ENCODE measurements at regions not wholly inside any gene's neighbourhood (a gene's known extent, or its start where the extent isn't known, plus 50 kb on each side); places are given as distances from the start of the nearest gene placed in this dataset.
"Not testable (repeated sequence)": the region's sequence is repeated elsewhere in the genome, so short reads cannot be mapped to it uniquely, and the experiment has no call there.

- DNase-seq: no peak
These were observed 158.5 kb downstream of the KLRB1 start for GRCh38 chr12:9449181-9449580.

DNA sequence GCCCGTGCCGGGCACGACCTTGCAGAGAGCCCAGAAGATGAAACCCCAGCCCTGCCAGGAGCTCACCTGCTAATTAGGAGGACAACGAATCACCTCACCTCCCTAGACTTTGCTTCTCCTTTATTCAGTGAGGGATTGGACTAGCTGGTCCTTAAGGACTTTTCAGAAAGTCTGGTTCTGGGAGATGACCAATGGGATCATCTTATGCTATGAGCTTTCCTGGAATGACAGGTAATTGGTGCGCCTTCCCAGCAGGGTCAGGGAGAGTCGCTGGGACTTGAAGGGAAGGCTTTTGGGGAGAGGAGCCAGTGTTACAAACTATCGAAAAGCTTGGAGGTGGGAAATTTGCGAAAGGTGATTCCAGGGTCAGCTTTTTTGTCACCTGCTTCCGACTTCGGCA is 159.1 kb downstream of the KLRB1 start:
- DNase-seq: not testable (repeated sequence)

GRCh38 chr12:9447791-9448614 is 159.7 kb downstream of the KLRB1 start:
- DNase-seq: peak; percentile 83

DNA sequence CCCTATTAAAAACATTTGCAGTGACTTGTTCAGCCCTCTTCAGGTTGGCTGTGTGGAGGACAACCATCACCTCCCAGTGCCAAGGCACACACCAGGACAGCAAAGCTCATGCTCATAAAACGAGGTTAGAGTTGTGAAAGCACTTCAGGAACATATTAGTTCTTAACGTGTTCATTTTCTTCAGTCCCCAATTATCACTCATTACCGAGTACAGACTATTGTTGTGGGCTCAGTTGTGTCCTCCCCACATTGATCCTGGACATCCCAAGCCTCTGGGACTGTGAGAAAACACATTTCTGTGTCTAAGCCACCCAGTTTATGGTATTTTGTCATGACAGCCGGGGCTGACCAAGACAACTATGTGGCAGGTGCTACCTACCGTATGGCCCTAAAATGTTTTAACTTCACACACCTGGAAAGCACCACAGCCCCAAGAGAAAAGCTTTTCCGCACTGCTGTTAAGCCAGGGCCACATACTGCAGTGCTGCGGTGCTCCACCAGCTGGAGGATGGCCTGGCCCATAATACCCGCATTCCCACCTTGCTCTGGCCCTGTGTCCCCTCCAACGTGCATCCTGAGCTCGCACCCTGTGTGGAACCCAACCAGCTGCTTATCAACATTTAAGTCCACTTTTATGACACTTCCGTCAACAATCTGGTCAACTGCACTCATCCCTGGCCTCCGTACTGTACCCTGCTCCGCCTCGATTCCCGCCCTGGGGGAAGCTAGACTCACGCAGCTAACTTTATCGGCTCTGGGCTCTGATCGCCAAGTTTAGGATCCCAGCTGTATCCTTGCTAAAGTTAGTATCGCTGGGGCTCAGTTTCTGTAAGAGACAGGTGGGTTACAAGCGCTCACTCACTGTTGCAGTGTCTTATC is 160.6 kb downstream of the KLRB1 start:
- DNase-seq: not testable (repeated sequence)

DNA sequence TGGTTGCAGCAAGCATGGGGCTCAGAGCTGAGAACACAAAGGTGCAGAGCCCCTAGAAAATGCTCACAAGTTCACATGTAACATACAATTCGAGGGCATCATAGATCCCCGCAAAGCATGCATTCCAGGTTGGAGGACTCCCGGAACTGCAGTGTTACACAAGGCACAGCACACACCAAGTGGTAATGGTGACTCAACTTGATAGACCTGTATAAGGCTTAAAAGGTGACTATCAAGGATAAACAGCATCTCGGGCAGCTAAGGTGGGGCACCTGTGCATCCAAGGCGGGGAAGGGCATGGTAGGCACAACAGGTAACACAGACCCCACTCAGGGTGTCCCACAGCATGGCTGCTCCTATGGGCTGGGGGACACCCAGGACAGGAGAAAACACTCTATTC is 167.3 kb downstream of the KLRB1 start:
- not testable (repeated sequence) for DNase-seq

GRCh38 chr12:9435682-9436081 is 172.0 kb downstream of the KLRB1 start:
- DNase-seq: not testable (repeated sequence)

DNA sequence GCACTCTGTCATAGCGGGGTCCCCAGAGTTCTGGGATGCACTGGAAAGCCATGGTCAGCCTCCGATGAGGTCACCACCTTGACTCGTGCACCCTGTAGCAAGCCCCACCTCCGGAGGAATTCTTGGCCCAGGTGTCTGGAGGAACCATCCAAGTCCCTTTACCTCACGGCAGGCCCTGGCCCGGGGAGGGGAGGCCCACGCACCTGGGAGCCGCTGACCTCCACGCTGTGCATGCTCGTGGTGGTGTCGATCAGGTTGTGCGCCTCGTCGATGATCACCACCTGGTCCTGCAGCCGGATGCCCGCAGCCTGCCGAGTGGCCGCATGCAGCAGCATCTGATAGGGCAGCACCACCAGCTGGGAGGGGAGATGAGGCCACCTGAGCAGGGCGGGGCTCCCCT is 177.3 kb downstream of the KLRB1 start:
- not testable (repeated sequence) for DNase-seq

GRCh38 chr12:9428856-9429255 is 178.9 kb downstream of the KLRB1 start:
- DNase-seq: not testable (repeated sequence)

DNA sequence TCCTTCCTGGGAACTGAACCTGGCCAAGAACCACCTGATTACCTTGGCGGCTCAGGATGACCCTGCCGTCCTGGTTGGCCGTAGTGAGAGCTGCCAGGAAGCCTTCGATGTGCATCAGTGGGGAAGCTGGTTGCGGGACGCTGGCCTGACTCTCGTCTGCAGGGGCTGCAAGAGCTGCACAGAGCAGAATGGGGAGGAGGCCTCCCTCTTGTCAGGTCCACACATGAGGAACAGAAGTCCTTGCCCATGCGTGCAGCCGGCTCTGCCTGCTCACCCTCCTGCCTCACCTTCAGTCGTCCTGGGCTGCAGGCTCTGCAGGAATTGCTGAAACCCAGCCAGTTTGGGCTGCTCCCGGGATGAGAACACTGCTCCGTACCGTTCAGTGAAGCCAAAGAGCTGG is 182.3 kb downstream of the KLRB1 start:
- DNase-seq: not testable (repeated sequence)

GRCh38 chr12:9424175-9424740 is 183.5 kb downstream of the KLRB1 start:
- DNase-seq: not testable (repeated sequence)

DNA sequence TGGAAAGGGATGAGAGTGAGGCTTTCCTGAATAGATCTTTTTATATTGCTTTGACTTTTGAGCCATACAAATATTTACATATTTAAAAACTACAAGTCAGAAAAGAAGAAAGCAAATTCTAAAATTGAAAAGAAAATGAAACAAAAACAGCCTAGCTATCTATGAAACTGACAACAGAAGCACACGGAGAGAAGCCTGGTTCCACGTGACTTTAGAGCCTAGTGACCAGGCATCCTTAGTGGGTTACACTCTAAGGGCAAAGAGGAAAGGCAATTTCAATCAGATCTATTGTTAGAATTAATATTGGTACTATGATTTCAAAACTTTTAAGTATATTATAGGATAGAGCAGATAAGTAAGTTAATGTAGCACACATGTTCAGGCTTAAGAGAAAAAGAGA is 185.0 kb downstream of the KLRB1 start:
- not testable (repeated sequence) for DNase-seq

DNA sequence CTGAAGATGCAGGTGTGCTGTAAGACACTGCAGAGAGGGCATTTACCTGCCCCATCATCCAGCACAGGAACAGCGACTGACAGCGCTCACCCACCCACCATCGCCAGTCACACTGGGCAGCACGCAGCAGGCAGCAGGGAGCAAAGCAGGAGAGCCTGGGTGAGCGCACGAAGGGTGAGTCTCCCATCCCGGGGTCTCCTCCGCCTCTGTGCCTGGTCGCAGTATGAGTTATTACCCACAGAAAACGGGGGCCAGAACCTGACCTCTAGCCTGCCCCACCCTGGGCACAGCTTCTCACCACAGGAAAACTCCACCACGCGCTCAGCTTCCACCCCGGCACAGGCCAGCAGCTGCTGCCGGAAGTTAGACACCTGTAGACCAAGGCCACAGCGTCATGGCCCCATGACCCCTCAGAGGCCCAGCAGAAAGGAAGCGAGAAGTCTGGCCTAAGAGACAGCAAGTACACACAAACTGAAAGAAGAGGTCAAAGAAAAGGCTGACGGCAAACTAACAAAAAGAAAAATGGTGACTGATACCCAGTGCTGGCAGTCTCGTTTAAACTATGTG is 186.1 kb downstream of the KLRB1 start:
- DNase-seq: not testable (repeated sequence)

DNA sequence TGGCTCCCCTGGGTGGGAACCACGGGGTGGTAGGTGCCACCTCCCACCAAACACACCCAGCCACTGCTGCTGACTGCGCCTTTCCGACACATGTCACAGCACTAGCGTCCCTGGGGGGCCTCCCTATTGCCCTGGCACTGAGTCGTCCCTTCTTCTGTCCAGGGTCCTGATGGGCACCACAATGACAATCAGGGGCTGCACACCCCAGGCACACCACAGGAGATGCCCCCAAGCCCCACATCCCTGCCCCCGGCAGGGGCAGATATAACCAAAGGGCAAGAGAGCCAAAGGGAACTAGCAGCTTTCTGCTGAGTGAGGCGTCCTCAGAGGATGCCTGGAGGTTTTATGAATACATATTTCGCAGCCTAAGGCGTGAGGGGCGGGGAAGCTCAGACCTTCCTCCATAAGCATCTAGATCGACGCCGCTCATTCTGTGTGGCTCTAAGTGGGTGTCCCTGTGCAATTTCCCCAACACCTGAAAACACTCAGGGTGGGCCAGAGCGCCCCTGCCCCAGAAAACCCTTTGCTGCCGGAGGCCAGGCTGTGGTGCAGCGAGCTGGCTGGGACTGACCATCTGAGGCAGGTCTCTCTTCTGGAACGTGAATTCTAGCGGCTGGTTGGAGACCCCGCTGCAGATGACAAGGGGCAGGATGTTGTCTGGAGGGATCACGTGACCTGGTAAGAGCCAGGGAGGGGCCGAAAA is 186.7 kb downstream of the KLRB1 start:
- DNase-seq: not testable (repeated sequence)

DNA sequence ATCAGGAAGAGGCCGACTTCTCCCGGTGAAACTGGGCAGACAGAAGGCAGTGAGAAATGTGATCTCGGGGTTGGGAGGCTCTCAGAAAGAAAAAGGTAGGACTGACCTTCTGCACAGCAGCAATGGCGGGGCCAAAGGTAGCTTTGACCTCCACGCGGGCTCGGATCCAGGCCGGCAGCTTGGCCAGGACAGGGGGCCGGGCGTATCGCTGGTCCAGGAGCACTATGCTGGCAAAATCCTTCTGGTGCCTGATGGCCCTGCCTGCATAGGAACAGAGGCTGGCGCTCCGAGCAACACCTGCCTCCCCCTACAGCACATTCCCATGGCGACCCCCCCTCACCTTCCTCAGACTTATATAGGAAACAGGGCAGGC is 189.1 kb downstream of the KLRB1 start:
- DNase-seq: not testable (repeated sequence)

DNA sequence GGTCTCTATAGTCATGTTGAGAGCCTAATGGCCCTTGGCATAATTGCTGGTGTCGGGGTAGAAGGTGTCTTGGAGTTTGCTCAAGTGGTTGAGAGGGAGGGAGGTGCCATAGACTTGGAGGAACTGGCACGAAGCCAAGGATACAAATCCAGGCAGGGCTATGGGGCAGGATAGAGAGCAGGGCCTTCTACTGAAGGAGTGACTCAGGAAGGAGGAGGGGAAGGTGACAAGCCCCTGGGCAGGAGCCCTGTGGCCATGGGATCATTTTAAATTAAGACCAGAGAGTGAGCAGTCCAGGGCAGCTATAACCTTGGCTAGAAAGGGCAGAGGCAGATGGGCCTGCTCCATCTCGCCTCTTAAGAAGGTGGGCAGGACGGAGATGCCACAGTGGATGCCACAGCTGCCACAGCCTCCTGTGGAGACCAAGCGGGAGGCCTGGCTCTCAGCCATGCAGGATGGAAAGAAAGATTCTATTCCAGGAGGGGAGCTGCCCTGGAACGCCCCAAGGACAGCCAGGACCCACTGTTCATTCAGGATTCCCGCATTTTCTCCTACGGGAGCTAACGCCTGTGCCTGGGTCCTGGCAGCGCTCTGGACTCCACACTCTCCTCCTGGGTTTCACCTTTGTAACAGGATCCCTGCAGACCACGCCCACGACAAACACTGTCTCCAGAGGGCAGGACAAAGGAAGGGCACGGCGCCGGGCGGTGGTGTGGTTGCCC is 189.6 kb downstream of the KLRB1 start:
- not testable (repeated sequence) for DNase-seq

- not testable (repeated sequence) for DNase-seq
These were observed 190.4 kb downstream of the KLRB1 start for GRCh38 chr12:9417341-9417740.

DNA sequence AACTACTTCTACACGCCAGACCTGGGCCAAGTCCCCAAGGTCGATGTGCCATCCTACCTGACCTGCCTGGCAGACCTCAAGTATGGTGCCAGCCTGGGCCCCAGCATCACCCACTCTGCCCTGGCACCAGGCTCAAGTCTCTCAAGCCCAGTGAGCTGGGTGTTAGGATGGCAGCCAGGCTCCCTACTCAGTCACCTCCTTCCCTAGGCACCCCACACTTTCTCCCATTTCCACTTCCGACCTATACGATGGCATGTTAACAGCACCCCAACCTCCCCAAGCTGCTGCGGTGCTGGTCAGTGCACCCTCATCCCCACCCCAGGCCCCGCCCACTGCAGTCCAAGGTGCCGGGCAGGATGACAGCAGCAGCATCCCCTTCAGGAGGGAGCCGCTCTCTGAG is 191.4 kb downstream of the KLRB1 start:
- DNase-seq: not testable (repeated sequence)

DNA sequence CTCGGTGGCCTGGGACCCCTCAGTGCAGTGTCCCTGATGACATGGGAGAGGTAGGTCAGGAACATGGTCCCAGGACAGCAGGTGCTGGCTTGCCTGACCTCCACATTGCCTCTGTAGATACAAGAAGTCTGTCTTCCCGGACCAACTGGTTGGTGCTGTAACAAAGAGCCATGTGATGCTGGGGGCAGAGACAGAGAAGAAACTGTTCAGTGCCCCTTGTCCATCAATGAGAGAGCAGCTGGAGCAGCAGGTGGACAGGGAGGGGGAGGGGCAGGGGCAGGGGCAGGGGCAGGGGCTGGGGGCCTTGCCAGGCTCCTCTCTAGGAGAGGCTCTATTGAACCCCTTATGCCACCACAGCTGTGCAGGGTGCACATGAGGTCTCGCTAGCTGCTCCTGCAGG is 191.8 kb downstream of the KLRB1 start:
- not testable (repeated sequence) for DNase-seq

DNA sequence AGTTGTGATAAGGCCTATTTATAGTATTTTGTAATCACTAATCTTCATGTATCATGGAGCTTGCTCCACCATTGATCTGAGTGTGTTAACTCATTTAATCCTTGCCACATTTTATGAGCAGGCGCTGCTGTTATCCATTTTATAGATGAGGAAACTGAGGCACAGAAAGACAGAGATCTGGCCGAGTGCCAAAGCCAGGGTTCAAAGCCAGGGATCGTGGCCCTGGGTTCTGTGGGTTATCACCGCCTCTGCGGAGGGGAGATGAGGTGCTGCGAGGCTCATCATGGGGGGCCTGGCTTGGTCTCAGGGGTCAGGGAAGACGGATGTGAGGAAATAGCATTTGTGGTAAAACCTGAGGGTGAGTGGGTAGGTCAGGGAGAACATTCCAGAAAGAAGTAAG is 193.9 kb downstream of the KLRB1 start:
- not testable (repeated sequence) for DNase-seq

- DNase-seq: not testable (repeated sequence)
These were observed 195.3 kb downstream of the KLRB1 start for GRCh38 chr12:9412459-9412858.

DNA sequence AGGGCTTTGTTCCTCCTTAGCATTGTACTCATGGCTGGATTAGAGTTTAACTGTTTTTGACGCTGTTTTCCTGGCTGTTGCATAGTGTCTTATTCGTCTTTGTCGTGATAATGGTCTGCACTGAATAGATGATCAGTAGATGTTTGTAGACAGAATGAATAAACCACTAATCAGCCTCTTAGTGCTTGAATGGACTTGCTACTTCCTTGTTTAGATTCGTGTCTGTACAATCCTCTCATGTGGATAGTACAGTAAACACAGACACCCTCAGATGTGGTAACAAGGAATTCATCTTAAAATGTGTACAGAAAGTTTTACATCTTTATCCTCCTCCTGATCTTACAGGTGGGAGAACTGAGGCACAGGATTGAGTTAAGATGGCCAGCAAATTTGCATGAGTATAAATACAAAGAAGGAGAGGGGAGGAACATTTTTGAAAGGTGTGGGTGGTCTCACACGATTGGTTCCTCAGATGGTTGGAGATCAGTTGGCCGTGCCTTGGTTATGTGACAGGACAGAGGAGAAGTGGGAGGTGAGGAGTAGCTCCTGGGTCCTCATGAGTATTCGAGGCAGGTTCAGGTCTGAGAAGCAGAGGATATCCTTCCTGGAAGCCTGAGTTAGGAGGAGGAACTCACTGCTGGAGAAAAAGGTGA is 196.0 kb downstream of the KLRB1 start:
- DNase-seq: not testable (repeated sequence)
